Activated gamma-delta T cell (primary cell): ENCODE measurements at regions not wholly inside any gene's neighbourhood (a gene's known extent, or its start where the extent isn't known, plus 50 kb on each side); places are given as distances from the start of the nearest gene placed in this dataset.
"Not testable (repeated sequence)": the region's sequence is repeated elsewhere in the genome, so short reads cannot be mapped to it uniquely, and the experiment has no call there.

Experiments used
- DNase-seq: peaks from one replicate; lab custom pipeline; 2025; lab: John Stamatoyannopoulos, UW

DNA sequence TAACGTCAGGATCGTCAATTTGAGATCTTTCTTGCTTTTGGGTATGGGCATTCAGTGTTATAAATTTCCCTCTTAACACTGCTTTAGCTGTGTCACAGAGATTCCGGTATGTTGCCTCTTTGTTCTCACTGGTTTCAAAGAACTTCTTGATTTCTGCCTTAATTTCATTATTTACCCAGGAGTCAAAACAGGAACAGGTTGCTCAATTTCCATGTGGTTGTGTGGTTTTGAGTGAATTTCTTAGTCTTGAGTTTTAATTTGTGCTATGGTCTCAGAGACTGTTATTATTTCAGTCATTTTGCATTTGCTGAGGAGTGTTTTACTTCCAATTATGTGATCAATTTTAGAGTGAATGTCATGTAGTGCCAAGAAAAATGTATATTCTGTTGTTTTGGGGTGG lies 153.1 kb downstream of the PCDH17 start:
- DNase-seq: no peak

DNA sequence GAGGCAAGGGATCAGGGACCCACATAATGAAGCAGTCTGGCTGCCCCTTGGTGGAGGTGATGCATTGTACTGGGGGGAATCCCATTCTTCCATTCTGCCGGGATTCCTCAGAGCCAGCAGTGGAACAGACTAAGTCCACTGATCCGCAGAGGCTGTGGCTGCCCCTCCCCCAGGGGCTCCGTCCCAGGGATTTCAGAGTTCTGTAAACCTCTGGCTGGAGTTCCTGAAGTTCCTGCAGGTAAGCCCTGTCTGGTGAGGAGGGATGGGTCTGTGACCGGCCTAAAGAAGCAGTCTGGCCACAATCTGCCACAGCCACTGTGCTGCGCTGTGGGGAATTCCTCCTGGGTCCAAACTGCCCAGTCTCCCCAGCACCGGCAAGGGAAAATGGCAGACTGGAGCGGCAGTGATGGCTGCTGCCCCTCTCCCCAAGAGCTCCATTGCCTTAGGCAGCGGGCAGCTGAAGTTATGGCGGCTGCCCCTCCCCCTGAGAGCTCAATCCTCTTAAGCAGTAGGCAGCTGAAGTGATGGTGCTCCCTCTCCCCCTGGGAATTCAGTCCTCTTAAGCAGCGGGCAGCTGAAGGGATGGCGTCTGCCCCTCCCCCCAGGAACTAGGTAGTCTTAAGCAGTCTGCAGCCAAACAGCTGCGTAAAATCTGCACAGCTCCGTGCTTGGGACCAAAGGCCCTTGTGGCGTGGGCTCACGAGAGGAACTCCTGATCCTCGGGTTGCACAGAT lies 155.7 kb downstream of the PCDH17 start:
- no peak for DNase-seq

DNA sequence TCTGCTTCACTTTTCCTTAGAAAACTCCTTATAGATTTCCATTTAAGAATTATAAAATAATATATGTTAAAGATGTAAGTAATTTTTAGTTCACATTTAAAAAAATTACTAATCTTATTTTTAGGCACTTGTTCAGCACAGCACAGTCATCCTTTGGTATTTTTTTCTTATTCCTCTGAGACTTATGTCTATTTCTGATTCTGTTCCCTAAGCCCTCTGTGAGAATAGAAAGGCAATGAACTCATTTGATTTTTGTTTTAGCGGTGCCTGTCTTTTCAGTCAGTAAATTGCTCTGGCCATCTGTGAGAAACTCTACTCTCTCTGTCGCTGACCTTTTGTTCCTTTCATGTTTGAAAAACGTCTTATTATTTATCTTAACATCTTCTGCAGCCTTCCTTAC lies 168.1 kb downstream of the PCDH17 start:
- DNase-seq: no peak

DNA sequence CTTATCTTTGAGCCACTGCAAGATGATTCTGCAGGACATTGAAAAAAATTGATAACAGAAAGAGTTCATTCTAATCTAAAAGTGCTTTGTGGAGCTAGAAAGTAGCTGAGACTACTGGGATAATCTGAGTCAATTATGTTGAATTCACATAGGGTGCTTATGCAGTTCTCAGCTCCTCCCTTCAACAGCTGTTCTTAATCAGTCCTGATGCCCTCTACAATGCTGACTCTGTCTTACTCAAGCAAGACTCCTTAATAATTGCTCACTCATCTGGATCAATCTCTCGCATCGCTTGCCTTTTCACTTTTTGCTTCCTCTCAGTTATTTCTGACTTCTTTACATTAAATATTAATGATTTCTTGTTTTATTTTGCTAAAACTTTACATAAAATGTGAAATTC lies 182.1 kb downstream of the PCDH17 start:
- DNase-seq: no peak

DNA sequence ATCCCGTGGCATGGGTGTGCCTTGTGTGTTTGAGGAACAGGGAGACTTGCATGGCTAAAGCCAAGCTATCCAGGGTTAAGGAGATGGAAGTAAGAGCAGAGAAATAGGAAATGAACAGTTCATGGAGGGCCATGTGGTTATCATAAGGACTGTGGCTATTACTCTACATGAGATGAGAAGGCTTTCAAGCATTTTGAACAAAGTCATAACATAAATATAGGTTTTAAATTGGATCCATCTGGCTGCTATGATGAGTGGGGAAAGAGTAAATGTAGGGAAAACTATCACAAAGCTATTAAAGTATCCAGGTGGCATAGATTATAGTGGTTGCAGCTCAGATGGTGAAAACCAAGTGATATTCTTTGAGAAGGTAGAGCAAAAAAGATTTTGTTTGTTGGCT lies 184.1 kb downstream of the PCDH17 start:
- no peak for DNase-seq

DNA sequence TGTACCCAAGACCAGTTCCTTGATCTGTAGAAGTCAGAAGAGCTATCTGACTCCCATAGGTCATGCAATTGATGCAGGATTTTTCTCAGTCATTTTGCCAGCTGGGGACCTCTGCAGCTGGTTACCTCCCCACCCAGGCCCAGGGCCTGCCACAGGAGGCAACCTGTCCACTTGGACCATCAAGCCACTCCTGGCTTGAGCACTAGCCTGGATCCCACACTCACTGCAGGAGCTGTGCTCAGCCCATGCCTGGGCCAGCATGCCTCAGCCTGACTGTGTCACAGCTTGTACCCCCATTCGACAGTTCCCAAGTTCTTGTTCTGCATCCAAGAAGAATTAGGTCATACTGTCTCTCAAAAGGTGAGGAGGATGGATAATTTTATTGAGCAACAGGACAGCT lies 189.4 kb downstream of the PCDH17 start:
- no peak for DNase-seq

DNA sequence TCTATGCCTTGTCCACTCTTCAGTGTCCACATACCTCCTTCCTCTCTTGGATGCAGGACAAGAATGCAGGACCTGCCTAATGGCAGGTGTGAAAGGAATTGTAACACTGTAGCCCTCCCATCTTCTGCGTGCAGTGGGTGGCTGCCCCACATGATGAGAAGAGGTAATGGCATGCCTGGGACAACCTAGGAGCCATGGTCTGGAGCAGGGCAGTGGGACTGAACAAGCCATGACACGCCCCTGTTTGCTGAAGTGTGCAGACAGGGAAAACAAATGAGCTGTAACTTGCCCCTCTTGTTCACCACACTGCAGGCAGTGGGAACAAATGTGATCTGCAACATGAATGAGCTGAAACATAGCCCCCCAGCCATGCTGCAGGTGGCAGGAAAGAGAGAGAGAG lies 192.2 kb downstream of the PCDH17 start:
- DNase-seq: no peak

DNA sequence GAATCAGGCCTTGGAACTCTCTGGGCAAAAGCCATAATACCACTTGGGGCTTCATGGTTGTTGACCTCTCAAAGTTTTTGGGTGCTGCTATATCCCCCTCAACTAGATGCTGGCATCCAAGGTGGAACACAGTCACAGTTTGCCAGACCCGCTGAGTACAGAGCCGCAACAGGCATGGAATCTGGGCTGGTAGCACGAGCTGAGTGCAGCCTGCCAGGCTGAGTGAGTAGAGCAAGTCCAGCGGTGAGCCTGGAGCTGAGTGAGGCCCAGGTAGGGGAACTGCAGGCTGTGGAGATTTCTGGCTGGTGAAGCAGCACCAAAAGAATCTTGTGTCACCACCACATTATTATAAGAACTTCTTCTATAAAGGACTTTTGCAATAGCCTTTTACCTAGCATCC lies 192.6 kb downstream of the PCDH17 start:
- DNase-seq: no peak

DNA sequence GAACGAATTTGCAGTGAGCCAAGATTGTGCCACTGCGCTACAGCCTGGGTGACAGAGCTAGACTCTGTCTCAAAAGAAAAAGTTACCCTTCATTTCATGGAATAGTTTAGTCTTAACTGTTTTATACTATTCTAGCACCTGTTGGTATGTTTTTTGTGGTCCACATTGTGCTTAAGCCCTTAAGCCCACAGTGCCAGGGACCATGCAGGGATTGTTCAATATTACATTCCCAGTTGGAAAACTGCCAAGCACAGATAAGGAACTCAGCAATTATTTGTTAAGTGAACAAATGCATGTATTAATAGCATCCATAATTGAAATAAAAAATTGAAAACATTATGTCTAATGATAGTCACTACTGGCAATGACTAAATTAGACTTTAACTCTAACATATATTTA lies 193.5 kb downstream of the PCDH17 start:
- DNase-seq: no peak

DNA sequence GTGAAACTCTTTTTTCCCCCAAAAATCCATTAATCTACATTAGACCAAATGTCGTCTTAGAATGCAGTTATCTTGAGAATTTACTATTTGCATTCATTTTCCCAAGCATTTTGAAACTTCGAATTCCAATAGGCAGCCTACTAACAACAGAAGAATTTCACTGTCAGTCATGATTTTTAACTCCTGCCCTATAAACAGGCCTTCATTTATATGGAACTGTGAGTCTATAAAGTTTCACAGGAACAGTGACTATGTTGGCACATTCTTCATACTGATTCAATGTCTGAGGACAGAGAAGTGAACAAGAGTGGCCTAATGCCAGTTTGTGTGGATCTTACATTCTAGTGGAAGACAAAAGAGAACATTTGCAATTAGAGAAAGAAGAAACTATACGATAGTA lies 198.0 kb downstream of the PCDH17 start:
- DNase-seq: no peak

DNA sequence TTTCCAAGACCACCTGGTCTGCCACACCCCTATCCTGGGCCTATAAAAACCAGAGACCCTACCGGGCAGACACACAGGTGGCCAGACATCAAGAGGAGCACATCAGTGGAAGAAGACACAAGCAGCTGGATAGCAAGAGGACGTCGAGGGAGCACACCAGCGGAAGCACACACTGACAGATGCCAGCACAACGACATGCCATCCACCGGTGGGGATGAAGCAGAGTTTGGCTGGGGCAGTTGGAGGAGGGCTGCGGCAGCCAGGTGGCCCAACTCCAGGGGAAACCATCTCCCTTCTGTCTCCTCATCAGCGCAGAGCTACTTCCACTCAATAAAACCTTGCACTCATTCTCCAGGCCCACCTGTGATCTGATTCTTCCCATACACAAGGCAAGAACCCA lies 200.6 kb downstream of the PCDH17 start:
- no peak for DNase-seq

DNA sequence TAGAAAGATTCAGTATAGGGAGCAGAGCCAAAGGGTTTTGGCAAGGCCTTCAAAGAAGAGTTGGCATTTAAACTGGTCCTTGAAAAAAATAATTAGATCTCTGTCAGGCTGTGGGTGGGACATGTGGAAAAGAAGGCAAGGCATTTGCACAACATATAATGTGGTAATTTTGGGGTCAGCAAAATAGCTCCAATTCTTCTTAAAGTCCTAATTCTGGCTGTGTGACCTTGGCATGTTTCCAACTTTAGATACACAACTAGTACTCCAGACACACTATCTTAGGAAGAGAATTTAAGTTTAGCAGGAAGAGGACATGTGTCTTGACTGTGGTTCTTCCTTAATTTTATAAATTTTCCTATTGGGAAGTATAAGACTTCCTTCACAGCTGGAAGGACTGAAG lies 206.3 kb downstream of the PCDH17 start:
- no peak for DNase-seq

DNA sequence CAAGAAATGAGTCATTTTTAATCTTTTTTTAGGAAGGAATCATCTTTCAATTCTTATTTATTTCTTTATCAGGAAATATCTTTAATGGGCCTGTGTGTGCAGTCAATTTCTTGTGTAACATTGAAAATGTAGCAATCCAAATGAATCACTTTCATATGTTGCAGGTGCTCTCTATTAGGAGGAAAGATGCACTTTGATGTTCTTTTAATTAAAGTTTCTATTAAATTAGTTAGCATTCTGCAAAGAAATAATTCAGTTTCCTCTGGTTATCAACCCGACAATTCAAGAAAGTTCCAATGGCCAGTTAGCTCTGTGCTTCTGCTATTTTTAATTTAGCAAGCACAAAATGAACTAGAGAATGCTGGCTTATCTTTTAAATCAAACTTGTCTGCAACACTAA lies 212.0 kb downstream of the PCDH17 start:
- DNase-seq: no peak

DNA sequence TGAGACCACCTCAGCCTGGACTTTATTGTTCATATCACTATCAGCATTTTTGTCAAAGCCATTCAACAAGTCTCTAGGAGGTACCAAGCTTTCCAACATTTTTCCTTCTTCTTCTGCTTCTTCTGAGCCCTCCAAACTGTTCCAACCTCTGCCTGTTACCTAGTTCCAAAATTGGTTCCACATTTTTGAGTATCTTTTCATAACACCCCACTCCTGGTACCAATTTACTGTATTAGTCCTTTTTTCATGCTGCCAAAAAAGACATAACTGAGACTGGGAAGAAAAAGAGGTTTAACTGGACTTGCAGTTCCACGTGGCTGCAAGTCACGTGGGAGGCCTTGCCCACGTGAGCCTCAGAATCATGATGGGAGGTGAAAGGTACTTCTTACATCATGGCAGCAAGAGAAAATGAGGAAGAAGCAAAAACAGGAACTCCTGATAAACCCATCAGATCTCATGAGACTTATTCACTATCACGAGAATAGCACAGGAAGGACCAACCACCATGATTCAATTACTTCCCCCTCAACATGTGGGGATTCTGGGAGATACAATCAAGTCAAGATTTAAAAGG lies 215.1 kb downstream of the PCDH17 start:
- DNase-seq: no peak

DNA sequence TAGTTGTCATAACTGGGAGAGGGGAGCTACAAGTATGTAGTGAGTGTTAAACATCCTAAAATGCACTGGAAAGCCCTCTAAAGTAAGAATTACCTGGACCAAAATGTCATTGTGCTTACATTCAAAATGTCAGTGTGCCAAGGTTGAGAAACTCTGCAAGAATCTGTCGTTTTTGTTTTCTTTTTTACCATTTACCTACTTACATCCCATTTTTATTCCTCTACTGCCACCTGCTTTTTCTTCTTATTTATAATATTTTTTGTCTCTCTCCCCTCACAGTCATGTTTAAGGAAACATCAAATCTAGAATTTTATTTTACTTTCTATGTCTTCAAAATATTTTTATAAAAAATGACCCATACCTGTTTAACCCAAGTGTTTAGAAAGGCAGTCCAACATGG lies 226.4 kb downstream of the PCDH17 start:
- no peak for DNase-seq

DNA sequence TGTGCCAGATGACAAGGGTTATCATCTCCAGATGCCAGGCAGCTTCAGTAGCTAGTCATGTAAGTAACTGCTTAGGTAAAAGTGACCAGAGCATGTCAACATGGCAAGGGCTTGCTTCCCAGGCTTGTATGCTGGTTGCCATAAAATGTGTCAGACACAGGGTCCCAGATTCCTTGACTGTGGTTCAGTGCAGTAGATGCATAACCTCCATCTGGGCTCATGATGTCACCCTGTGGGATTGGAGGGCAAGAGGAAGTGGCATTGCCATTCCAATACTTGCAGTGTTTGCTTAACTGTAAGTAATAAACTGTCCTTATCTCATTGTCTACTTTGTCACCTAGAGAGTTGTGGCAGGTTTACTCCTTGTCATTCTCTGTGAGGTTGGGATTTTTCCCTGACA lies 226.8 kb downstream of the PCDH17 start:
- DNase-seq: no peak

DNA sequence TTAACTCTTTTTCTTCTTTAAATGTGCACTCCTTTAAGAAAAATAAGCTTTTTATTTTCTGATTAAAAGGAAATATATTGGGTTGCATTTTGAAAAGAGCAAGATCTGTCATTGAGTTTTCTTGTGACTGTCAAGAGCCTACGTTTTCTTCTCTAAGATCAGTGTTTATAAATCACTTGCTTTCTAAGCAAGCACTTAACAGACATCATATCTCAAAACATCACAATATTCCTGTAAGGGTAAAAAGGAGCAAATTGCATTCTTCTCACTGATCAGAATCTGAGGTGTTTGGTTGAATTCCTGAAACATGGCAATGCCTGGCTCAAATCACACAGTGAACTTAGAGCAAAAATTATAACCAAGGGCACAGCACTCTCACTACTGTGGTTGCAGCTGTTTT lies 231.3 kb downstream of the PCDH17 start:
- no peak for DNase-seq

DNA sequence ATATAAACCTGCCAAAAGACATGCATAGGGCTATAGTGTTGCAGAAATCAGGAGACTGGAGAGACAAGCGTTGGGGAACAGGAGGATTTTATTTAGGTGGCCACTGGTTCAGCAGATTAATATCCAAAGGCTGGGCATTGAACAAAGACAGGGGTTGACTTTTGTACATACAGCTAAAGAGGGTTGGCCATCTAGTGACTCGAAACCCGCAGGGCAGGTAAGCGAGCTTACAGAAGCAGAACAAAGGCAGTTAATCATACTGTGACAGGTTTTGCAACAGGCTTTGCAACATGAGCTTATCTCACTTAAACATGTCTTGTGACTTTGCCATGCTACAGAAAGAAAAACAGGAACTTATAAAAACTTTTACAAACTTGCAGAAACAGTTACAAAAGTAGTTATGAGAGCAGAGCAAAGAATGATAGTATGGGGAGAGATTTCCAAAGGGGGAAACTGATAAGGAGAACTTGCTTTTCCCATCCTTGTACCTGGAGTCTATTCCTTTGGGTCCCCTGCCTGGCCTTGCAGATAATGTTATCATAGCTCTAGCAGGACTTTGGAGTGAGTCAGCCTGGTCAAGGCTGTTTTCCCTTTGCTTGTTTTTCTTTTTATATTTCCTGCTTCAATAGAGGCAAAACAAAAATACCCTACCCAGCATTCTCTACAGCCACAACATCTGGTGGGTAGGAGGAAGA lies 234.2 kb downstream of the PCDH17 start:
- DNase-seq: no peak

DNA sequence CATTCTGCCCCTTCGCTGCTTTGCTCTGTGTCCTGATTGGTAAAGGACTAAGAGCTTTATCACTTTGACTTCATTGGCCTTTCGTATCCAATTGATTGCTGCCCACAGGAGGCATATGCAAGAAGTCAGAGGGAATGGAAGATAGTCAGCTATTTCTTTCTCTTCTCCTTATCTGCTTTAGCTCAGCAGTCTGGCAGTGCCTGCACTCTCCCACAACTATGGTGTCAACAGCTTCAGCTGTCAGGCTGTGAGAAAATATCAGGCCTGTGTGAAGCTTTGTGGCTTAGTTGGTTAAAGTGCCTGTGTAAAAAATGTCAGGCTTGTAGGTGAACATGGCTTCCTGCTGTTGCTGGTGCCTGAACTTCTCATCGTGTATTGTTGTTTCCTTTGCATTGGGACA lies 243.0 kb downstream of the PCDH17 start:
- DNase-seq: no peak

DNA sequence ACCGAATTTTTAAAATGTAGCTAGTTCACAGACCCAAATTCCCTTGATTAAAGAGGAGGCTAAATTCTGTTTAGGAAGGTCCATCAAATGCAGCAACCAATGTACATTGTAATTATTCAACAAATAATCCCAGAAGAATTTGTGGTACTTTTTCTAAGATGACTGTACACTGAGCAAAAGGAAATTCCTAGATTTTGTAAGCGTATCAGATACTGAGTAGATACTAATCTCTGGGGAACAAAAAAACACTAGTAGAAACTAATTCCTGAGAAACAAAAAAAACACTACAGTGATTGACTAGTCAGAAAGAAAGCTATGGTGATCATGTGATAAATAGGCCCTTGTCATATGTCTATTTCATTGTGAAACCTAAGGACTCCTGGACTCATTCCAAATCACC lies 246.1 kb downstream of the PCDH17 start:
- no peak for DNase-seq

DNA sequence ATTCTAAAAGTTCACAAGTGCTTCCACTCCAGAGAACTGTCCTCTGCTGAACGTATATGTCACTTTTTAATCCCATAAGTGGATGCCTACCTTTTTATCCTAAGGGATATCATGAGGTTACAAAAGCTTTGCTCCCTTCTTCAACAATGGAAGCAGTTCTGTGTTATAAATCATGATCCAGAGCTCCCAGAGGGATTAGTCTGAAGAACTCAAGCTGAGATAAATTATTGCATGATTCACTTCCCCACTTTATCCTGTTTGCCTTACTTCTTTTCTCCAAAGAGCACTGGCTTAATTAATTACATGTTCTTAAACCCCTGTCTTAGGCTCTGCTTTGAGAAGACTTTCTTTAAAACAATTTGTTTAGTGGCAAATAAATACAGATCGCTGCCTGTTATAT lies 246.7 kb downstream of the PCDH17 start:
- no peak for DNase-seq

DNA sequence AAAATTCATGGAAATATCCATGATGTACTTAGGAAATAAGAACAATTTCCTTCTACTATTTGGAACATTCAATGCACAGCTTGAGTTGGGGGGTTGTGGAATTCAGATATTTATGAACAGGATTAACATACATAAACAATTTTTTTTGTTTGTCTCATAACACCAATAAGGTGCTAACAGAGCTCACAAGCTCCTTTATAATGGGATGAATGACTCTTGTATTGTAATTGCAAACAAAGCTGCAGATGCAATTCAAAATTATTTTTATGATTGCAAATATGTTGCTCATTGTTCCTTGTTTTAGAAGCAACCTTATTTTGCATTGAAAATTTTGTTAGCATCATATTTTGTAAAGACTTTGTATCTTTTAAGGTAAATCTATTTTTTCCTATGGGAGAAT lies 265.7 kb downstream of the PCDH17 start:
- no peak for DNase-seq

DNA sequence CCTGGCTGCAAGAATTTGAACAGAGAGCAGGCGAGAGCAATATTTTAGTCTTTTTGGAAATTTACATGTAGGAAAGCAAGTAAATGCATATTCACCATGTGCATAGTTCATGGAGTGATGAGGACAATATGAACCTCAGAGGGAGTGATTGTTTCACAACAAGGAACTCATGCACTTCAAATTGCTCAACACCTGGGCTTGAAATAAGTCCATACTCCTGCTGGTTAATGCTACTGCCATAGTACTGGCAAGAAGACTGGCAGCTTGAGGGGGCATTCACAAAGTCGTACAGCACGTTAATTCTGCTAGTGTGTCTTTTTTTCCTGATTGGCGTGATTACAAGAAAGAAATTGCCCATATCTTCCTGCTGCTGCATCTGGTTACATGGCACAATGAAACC lies 267.6 kb downstream of the PCDH17 start:
- no peak for DNase-seq

DNA sequence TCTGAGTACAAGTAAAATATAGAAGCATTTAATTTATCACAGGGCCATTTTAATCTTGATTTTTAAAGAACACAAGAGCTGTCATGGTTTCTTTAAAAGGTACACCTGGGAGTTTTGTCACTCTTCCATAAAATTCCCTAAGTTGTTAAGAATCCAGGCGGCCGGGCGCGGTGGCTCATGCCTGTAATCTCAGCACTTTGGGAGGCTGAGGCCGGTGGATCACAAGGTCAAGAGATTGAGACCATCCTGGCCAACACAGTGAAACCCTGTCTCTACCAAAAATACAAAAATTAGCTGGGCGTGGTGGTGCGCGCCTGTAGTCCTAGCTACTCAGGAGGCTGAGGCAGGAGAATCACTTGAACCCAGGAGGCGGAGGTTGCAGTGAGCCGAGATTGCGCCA lies 278.3 kb downstream of the PCDH17 start:
- not testable (repeated sequence) for DNase-seq
